GM18870 (cell line): ENCODE measurements at regions not wholly inside any gene's neighbourhood (a gene's known extent, or its start where the extent isn't known, plus 50 kb on each side); places are given as distances from the start of the nearest gene placed in this dataset.
"Not testable (repeated sequence)": the region's sequence is repeated elsewhere in the genome, so short reads cannot be mapped to it uniquely, and the experiment has no call there.

Experiments used
- ATAC-seq: cut with Tn5 transposase; IDR thresholded peaks from one replicate; pipeline ENCODE4 v1.9.1; 2021; ENCODE audit warnings: moderate library complexity; ENCODE audit not compliant: unreplicated experiment

GRCh38 chr5:92841604-92842155, 739.3 kb downstream of the NR2F1-AS1 start:
- ATAC-seq: no peak

- ATAC-seq: no peak
Observed at GRCh38 chr5:92838253-92838652, 742.8 kb downstream of the NR2F1-AS1 start.

DNA sequence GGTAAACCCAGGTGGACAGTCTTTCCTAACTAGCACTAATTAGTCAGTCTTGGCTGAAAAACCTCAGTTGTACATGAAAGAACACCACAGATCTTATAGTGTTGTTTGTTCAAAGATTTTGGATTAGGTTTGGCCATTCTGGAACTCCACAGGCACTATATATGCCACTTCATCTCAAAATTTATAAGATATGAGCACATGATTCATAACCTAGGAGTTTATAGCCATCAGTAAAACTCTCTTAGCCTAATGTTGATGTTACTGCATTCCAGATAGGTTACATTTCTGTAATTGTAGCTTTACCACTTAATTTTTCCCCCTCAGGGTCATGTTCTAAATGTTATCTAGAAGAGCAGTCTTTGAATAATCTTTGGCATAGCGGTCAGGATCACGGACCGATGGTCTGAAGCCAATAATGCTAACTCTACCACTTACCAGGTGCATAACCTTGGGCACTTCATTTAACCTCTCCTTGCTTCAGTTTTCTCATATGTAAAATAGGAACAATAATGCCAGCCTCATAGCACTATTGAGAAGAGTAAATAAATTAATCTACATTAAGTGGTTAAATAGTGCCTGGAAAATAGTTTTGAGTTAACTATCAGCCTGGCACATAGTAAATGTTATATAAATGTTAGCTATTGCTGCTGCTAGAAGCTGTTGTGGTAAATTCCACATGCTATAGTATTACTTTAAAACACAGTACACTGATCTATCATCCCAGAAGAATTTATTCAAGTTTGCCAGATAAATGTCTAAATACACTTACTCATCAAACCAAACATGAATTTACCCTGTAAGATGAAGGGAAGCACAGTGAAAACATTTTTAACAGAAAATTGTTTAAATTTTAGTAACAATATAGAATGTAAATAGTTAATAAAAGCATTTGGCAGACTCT, 743.9 kb downstream of the NR2F1-AS1 start:
- ATAC-seq: no peak

DNA sequence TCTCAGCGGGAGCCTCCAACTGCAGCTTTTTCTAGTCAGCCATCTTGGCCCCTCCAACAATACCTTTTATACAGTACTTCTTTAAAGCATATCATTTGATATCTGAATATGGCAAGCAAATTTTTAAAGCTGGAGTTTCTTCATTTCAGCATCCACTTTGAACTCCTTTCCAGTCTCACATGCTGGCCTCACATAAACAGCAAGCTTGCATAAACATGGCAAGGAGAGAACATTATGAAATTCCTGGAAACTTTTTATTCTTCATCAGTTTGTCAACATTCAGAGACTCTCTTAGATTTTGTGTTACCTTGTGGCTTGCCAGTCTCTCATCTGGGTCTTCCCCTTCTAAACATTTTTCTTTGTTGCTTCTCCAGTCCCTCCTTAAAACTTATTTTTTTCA, 745.3 kb downstream of the NR2F1-AS1 start:
- no peak for ATAC-seq

GRCh38 chr5:92823551-92823950, 757.5 kb downstream of the NR2F1-AS1 start:
- ATAC-seq: not testable (repeated sequence)

DNA sequence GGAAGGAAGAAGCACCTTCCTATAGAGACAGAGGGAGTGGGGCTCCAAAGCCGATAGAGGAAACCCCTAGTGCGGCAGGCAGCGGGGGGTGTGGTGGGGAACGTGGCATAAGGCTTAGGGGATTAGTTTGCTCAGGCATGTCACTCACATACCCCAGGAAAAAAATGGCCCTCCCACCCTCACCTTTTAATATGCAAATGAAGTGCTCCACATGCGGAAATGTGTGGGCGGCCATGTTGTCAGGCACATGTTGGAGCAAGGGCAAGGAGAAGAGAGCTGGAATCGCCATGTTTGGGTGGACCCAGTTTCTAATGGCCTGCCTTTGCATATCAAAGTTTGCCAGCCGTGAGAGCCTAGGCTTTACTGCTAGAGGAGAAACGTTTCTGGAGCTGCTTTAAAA, 758.8 kb downstream of the NR2F1-AS1 start:
- ATAC-seq: no peak

DNA sequence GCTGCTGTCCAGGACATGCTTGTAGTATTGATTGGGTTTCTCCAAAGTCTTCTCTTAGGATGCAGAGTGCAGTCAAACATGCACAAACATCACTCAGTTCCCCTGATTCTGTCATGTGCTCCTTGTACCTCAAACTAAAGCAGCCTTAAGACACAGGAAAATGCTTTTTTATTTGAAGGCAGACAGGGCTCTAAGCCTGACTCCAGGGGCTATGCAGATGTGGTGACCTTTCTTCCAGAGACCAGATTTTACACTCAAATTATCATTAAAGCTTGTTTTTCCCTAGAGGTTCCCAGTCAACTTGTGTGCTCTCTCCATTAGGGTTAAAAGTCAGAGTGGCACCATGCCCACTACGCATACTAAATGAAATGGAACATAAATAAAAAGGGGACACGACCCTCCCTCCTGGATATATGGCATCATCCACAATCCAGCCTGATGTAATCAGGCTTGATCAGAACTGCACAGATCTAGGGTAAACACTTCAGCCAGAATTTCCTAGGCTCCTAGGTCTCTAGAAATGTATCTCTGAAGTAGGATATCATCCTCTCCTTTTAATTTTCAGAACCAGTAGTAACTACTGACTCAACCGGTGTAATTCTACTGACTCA, 771.1 kb downstream of the NR2F1-AS1 start:
- no peak for ATAC-seq

- no peak for ATAC-seq
Observed at GRCh38 chr5:92808474-92808873, 772.5 kb downstream of the NR2F1-AS1 start.

DNA sequence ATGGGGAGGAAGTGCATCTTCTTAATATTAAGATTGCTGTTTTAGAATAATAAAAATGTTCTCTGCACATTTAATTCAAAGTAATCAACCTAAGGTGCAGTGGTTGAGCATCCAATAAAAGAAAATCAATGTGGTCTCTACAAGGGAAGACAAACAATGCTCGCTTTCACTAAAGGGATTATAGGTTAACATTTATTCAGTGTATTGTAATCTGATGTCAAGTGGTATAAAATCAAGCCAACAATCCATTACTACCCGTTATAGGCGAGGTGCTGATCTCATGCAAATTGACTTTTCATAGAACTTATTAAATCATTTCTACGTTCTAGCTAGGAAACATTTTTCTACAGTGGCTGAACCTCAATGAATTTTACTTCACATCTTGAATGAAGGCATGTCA, 773.9 kb downstream of the NR2F1-AS1 start:
- ATAC-seq: no peak

DNA sequence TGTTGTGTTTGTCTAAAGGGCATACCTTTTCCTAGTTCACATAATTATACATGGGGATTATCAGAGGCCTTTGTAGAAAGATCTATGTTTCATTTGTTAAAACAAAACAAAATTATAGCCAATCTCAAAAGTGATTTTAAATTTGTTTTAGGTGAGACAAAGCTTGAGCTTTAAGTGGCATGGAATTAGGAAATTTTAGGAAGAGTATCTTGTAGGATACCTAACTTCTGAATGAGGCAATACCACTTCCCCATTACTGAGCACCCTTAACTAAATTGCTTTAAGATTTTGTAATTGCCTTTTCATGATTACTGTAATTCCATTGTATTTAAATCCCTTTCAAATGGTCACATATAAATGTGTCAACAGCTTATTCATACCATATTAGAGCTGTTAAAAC, 775.6 kb downstream of the NR2F1-AS1 start:
- ATAC-seq: no peak

- ATAC-seq: no peak
Observed at GRCh38 chr5:92801911-92802310, 779.1 kb downstream of the NR2F1-AS1 start.

DNA sequence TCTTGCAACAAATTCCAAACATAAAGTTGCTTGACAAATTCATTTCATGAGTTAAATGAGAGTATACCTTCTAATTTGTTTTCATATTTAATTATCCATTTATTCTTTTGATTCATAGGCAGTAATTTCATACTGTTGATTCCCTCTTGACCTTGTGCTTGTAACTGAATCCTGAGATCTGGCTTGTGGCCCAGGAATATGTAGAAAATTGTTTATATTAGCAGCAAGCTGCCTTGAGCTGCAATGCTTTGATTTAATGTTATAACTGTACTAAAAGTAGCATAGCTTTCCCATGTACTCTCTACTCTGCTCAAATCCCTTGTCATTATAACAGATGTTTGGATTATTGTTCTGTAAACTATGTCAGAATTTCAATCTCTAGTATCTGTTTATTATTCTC, 780.7 kb downstream of the NR2F1-AS1 start:
- no peak for ATAC-seq

GRCh38 chr5:92795633-92796032, 785.4 kb downstream of the NR2F1-AS1 start:
- no peak for ATAC-seq

- no peak for ATAC-seq
Observed at GRCh38 chr5:92780057-92780456, 801.0 kb downstream of the NR2F1-AS1 start.

GRCh38 chr5:92779536-92779935, 801.5 kb downstream of the NR2F1-AS1 start:
- no peak for ATAC-seq

- no peak for ATAC-seq
Observed at GRCh38 chr5:92778261-92778660, 802.8 kb downstream of the NR2F1-AS1 start.

DNA sequence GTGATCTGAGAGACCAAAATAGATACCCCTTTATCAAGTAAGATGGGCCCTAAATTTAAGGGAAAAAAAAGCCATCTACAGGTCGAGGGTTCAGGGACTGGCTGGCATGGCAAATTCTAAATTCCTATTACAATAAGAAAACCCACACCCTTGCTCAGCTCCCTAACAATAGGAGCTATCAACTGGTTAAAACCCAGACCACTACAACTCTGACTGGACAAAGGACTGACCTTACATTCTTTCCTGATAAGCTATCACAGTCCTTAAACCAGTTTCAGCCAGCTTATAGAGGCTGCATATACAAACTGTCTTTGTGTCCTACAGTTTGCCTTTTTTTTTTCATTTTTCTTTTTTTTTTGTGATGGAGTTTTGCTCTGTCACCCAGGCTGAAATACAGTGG, 803.6 kb downstream of the NR2F1-AS1 start:
- ATAC-seq: no peak

- ATAC-seq: no peak
Observed at GRCh38 chr5:92775711-92776615, 805.1 kb downstream of the NR2F1-AS1 start.

- ATAC-seq: no peak
Observed at GRCh38 chr5:92769978-92770377, 811.0 kb downstream of the NR2F1-AS1 start.

DNA sequence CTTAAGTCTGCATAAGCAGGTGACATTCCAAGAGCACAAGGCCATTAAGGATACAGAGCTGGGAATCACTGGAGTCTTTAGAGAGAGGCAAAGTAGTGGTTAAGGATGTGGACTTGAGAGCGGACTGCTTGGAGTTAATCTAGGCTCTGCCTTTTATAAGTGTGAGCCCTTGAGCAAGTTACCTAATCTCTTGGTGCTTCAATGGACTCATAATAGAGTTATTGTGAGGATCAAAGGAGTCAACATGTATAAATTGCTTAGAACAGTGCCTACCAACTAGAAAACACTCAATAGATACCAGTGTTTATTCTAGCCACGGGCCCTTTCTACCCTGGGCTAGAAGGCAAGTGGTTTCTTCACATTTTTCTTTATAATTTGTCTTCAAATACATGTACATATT, 819.4 kb downstream of the NR2F1-AS1 start:
- ATAC-seq: no peak

DNA sequence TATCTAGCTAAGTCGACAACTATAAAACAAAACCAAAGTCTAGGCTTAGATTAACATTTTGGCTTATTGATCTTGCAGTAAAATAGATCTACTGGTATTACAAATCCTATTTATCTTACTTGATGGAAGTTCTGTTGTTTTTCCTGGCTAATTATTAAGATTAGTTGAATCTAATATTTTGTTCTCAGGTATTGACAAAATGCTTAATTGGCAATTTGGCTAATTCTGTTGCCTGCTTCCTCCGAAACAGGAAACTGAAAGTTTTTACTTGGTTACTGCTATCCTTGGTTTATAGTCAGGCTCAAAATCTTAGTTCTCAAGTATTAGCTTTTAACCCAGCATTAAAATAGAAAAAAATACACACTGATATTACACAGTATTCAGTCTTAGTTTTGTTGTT, 820.5 kb downstream of the NR2F1-AS1 start:
- ATAC-seq: no peak
